ENCODE measurements at regions not wholly inside any gene's neighbourhood (a gene's known extent, or its start where the extent isn't known, plus 50 kb on each side); places are given as distances from the start of the nearest gene placed in this dataset.

DNA sequence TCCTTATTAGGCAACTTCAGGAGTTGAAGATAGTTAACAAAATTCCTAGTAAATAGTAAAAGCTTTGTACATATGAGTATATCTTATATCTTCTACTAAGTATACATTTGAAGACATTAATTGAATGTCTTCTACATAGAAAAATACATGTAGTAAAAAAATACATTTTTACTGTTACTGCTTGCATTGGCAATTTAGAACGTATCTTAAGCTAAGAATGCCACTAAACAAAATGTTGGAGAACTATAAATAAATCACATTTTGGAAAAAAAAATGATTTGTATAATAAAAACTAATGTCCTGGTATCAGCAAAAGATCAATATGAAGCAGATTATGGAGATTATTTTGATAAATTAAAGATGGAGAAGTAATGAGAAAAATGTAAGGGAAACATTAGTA, 434.2 kb upstream of the SLC8A1 start:
- DNase-seq (ENCODE audit: extremely low read depth, low read depth, low spot score), result no peak

DNA sequence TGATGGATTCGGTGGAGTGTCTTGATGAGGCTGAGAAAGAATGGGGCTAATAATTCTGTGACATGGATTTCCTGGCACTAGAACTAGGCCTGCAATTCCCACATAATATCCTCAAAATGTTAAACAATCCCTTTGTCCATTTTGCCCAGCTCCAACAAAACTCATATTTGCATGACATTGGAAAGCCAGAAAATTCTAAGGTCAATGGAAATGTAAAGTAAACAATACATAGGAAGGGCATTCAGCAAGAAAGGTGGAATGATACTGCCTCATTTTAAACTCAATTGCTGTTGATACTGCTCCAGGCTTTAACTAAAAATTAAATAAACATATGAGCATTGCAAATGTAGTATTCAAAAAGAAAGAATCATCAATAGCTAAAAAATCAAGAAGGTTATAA, 434.8 kb upstream of the SLC8A1 start:
- DNase-seq (ENCODE audit: extremely low read depth, low read depth, low spot score), result no peak

DNA sequence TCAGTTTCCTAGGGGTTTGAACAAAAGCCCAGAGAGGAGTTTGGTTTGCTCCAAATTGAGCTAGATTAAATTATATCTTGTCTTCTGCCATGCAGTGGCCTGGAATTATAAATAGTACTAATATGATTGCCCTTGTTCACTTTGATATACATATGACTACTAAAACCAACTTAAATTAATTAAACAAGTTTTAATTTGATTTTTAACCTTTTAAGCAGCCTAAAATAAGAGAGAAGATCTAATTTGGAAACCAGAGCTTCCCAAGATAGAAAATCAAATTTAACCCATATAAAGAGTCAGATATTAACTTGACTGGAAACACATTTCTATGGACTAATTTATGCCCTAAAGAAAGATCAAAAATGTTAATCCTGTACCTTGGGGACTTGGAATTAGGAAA, 444.5 kb upstream of the SLC8A1 start:
- no peak for DNase-seq (ENCODE audit: extremely low read depth, low read depth, low spot score)

DNA sequence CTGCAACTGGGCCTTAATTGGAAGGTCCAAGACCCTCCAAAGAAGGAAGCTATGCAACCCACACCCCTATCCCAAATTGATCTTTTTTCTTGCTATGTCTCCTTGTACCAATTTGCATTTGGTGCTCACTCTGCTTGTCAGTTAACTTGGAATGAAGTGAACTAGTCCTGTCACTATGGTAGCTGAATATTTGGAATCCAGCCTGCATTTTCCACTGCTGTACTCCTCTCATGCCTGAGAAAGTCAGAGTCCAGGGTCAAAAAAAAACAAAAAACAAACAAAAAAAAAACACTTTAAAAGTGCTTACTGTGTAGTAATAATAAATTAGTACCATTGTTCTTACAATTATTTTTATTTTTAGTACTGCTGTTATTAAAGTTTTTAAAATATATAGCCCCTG, 462.8 kb upstream of the SLC8A1 start:
- DNase-seq (ENCODE audit: extremely low read depth, low read depth, low spot score), result no peak

DNA sequence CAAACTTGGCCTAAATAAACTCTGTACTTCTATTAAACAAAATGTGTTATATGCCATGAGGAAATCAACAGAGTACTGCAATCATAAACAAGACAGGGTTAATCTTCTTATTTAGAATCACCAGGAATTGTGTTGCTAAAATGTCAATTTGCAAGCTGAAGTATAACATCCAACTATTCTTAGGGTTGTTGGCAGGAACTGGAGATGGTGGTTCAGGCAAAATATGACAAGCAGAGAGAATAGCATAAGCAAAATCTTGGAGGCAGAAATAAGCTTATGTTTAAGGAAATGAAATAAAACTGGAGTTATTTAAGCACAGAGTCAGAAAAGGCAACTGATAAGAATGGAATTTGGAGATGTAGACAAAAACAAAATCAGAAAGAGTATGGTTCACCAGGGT, 463.8 kb upstream of the SLC8A1 start:
- DNase-seq (ENCODE audit: extremely low read depth, low read depth, low spot score), result no peak

DNA sequence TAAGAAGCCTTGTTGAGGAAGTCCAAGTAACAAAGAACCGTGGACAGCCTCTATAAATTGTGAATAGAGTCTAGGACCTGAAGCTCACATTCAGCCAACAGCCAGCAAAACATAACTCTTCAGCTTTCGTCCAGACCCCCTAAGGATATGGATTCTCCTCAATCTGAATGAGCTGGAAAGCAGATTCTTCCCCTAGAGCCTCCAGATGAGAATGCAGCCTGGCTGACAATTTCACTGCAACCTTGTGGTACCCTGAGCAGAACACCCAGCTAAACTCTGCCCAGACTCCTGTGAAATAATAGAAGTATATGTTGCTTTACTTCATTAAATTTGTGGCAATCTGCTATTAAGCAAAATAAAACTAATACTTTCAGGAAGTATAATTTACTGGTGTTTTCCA, 483.5 kb upstream of the SLC8A1 start:
- DNase-seq (ENCODE audit: extremely low read depth, low read depth, low spot score), result no peak

DNA sequence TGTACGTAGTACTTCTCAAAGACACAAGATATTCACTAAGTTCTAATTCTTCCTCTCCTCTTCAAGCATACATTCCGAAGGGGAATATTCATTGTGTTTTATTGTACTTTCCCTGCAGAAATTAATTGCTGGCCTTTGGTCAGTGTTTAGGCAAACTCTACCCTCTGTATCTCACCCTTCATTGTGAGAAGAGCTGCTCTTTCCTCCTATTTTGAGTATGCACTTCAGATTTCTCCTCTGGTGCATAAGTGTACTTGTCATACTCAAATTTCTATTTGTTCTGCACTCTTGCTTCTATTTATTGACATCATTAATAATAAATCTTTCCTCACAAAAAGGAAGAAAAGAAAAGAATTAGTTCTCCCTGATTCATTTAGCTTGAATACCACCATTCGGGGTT, 485.4 kb upstream of the SLC8A1 start:
- no peak for DNase-seq (ENCODE audit: extremely low read depth, low read depth, low spot score)

DNA sequence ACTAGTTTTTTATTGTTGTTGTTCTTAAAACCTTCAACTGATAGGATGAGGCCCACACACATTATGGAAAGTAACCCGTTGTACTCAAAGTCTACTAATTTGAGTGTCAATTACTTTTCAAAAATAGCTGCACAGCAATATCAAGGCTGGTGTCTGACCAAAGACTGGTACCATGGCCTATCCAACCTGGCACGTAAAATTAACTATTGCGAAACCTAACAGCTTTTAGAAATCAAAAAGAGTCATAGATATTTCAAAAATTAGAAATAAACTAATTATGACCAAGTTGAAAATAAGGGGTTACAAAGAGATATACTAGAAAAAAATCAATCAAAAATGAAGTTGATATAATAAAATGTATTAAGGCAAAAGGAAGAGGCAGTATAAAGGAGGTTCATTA, 501.5 kb upstream of the SLC8A1 start:
- no peak for DNase-seq (ENCODE audit: extremely low read depth, low read depth, low spot score)

DNA sequence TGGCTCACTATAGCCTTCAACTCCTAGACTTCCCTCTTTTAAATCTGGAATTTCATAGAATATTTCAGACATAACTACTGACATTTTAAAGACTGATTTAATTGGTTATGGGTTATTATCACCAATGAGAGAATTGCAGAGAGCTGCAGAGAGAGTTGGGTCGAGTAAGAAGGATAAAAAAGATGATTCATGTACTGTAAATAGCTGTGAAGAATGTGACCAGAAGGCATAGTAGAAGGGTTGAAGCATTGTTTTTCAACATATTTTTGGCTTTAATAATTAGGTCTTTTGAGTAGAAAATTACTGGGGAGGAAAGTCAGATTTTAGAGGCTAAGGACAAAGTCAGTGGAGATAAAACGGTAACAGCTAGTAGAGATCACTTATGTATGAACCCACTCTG, 503.2 kb upstream of the SLC8A1 start:
- no peak for DNase-seq (ENCODE audit: extremely low read depth, low read depth, low spot score)

DNA sequence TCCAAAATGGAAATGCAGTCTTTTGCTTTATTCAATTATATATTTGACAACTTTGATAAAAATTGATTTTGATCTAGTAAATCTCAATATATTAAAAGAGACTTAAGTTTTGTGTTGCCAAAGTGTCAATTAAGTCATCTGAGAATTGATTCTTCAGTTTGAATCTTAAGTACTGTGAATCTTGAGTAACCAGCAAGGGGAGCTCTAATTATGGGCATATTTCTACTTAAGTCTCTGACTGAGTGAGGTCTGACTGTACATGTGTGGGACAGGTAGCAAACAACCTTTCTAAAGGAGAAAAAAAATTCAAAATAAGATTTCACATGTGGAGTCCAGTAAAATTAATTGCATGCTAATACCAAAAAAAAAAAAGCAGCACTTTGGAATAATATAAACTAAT, 503.7 kb upstream of the SLC8A1 start:
- peak; percentile 34 for DNase-seq (ENCODE audit: extremely low read depth, low read depth, low spot score)

DNA sequence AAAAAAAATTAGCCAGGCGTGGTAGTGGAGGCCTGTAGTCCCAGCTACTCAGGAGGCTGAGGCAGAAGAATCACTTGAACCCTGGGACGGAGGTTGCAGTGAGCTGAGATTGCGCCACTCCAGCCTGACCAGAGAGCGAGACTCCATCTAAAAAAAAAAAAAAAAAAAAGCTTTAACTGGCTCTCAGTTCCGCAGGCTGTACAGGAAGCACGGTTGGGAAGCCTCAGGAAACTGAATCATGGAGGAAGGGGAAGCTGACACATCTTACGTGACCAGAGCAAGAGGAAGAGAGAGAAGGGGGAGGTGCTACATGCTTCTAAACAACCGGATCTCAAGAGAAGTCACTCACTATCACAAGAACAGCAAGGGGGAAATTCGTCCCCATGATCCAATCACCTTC, 505.6 kb upstream of the SLC8A1 start:
- peak; percentile 86 for DNase-seq (ENCODE audit: extremely low read depth, low read depth, low spot score)

DNA sequence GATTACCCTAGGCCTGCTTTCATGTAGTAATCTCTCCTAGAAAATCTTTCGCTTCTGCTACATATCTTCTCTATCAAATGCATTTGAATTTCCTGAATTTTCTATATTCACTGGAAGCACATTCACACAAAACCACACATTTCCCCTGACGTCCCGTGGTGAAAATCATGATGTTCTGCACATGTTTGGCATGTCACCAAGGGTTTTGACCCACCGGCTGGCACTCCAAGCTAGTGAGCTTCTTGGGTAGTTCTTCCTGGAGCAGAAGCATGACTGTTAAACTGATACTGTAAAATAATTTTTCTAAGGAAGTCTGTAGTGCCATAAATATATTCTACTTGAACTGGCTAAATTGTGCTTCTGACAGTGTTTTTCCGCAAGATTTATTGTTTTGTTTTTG, 510.1 kb upstream of the SLC8A1 start:
- DNase-seq (ENCODE audit: extremely low read depth, low read depth, low spot score), result peak; percentile 70

DNA sequence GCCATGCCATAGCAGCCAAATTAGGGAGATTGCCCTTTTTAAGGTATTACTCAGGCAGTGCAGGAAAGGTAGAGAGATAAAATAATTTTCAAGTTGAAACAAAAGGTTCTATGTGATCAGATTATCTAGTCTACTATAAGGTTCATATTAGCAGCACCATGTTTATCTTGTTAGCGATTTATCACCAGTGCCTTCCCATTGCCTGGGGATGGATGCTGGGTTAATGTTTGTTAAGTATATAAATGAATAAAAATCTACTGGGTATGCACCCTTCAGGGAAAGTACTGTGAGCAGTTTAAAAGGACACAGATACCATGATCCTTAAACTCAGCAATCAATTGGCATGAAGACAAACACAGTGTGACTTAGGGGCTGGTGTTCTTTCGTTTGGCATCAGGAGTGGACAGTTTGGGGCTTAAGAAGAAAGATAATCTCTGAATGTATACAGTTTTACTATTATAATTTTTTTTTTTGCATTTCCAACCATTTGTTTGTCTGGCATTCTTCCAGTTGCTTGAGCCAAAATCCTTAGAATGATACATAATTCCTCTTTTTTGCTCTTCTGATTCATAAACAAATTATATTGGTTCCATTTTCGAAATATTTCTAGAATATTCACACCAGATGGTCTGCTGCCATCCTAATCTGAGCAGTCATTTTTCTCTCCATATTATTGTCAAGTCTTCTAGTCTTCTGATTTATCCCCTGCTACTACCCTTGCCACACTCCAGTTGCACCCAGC, 512.8 kb upstream of the SLC8A1 start:
- no peak for DNase-seq (ENCODE audit: extremely low read depth, low read depth, low spot score)

DNA sequence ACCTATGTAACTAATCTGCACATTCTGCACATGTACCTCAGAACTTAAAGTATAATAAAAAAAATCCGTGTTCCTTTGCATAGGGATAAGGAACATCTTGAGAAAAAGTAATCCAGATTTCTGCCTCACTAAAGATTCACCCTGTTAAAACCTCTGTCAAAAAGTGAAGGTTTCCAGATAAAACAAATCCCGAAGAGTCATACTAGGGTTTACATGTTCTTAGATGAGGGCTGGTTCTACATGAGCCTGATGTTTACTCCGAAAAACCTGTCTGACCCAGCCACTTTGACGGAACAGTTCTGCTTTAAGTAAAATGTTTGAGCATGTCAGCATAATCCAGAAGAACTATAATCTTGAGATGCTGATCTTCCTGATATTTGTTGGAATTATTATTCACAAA, 515.6 kb upstream of the SLC8A1 start:
- no peak for DNase-seq (ENCODE audit: extremely low read depth, low read depth, low spot score)

DNA sequence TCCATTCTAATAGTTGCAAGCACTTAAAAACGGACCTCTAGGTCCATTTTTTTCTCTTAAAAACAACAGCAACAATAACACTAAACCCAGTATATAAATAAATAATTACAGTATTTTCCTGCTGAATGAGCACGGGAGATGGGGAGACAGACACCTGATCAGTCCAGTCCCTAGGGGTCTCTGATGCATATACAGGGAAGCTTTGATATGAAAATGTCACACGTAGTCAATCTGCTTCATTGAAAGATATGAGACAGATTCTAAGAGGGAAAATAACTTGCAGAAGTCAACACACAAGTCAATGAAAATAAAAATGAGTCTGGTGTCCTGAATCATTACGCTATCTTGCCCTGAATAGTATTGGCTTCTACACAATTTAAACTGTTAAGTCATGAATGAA, 523.3 kb upstream of the SLC8A1 start:
- no peak for DNase-seq (ENCODE audit: extremely low read depth, low read depth, low spot score)

DNA sequence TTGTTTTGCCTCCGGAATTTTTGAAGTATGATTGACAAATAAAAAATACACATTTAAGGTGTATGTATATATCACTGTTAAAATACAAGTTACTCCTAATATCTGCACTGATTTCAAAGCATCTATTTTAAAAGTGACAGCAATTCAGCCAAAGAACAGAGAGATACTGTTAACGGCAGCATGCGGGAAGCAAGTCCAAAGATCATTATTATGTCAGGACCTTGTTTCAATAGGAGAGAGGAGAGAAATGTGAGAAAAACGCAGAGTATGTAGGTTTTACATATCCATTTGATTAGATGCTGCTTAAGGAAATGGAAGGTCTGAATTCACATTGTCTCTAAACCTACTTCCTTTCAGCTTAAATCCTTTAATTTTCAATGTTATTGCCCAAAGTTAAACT, 545.5 kb upstream of the SLC8A1 start:
- DNase-seq (ENCODE audit: extremely low read depth, low read depth, low spot score), result no peak

DNA sequence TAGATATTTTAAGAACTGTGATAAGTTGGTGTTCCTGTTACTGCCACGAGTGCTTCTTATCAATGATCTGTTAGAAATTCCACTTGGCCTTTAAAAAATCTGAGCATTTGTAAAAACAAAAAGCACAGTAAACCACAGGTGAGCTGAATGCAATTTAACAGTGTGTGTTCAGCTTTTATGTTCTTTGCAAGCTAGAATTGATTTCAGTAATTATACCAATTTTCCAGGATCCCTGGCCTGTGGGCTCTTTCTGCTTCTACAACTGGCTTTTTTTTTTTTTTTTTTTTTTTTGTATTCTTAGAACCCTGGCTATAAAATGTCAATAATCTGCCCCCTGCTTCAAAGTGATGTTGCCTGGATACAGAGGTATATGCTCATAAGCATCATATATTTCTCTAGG, 548.5 kb upstream of the SLC8A1 start:
- DNase-seq (ENCODE audit: extremely low read depth, low read depth, low spot score), result no peak

DNA sequence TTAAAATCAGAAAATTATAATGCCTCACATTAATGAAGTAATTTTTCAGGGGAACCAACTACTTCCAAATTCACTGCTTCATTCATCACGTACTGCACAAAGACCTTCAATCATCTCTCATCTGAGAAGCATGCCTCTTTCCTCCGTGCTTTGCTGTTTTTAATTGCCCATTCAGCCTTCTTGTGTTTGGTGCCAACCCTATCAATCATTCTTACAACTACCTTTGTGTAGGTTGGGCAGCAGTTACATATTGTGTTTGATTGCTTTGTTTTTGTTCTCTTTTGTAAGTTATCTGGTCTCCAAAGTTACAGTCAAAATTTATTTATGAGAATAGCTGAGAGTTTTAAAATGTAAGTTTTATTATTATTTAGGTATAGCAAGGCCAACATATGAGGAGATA, 549.0 kb upstream of the SLC8A1 start:
- DNase-seq (ENCODE audit: extremely low read depth, low read depth, low spot score), result no peak

DNA sequence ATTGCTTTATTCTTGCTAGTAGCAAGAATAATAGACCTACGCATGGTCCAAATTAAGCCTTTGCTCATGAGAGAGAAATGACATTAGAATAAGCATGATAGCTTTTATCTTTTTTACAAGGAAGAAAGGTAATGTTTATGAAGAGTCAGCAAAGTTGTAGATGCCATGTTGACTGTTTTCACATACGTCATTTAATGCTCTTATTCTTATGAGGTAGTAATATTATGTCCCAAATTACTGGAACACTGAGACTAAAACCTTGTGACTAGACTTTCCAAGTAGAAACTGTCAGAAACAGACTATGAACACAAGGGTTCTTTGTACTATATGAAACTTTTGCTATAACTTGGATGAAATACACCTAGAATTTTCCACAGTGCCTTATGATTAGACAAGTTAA, 552.8 kb upstream of the SLC8A1 start:
- DNase-seq (ENCODE audit: extremely low read depth, low read depth, low spot score), result no peak

DNA sequence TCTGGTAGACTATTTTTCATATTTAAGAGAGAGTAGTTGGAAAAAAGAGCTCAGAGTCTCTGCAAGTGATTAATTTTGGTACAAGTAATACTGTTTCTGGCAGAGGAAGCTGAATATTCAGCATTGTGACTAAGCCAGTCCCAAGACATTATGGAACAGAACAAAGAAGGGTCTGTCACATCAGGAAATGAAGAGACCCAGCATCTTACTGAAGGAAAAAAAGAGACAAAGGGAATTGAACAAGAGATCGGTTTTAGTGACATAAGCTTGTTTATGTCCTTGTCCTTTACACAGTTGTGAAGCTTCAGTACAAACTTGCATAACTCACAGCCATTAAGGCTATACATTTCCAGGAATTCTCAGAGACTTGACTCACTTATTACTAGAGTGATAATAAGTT, 568.5 kb upstream of the SLC8A1 start:
- no peak for DNase-seq (ENCODE audit: extremely low read depth, low read depth, low spot score)

DNA sequence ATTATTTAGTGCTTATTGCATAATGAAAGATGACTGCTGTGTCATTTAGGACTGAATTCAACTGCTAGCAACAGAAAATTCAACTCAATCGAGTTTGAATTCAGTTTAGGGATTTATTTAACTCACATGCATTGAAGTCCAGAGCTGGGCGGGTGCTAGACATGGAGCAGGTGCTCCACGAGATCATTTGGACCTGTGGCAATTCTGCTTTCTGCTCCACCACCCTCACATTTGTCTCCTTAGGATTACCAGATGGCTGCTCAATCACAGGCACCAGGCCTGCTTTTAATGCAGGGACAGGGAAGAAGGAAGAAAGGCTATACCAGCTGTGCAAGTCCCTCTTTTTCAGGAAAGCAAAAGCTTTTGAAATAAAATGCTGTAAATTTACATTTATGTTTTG, 572.9 kb upstream of the SLC8A1 start:
- no peak for DNase-seq (ENCODE audit: extremely low read depth, low read depth, low spot score)

DNA sequence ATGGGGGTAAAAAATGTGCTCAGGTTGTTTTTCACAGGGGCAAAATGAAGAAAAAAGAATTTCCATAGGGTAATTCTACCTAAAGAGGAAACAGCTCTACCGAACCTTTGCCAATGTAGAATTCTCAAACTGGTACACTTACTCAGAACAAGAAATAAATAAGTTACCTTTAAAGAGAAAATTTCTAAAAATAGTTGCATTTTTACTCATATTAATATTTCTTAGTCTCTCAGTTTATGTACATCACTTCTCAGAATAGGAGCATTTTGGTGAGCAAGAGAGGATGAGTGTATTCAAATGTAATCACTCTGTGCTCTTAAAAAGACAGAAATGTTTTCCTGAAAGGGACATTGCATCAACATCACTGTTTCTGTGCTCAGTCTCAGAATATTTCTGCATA, 574.7 kb upstream of the SLC8A1 start:
- DNase-seq (ENCODE audit: extremely low read depth, low read depth, low spot score), result no peak

DNA sequence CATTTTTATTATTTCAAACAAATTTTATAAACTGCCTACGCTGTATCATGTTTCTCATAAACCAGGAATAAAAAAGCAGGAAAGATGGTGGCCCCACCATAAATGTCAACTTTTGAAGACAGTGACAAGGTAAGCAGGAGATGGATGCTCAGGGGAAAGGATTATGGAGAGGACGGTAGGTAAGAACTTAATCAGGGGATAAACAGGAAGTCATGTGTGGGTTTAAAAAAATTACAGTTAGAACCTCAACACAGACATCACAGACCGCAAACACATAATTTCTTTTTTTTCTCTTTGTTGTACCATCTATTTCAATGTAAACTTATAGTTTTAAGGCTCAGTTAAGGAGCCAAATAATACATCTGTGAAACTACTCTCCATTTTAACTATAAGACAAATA, 575.2 kb upstream of the SLC8A1 start:
- DNase-seq (ENCODE audit: extremely low read depth, low read depth, low spot score), result no peak

All from glomerular endothelial cell (primary cell).